ENCODE measurements at regions not wholly inside any gene's neighbourhood (a gene's known extent, or its start where the extent isn't known, plus 50 kb on each side); places are given as distances from the start of the nearest gene placed in this dataset.

GRCh38 chr3:95084738-95085137 lies 1021.9 kb downstream of the NSUN3 start:
- H3K4me3 ChIP-seq (ENCODE audit: control insufficient read depth in 2 of 3, extremely low read depth in 1 of 3, insufficient read depth in 2 of 3, low read depth in 1 of 3, low read length in 3 of 3): no peak overlapping the region
- FAIRE-seq: no peak
- dilution Hi-C loops (cut with MboI; ENCODE audit: extremely low pct_ligation_motif_present, low sequenced_read_pairs): loop anchor here (25.0 kb wide), 1 partner anchor 122 kb away; no protein-coding TSS in a partner anchor
- H3K9ac ChIP-seq (ENCODE audit: control insufficient read depth, extremely low read depth, insufficient read depth, low read length): no peak overlapping the region
- no peaks in the 10 kb centered on the region for H3K9me3 ChIP-seq (ENCODE audit: control insufficient read depth, low read depth, low read length)
- H4K20me1 ChIP-seq (ENCODE audit: control insufficient read depth, extremely low read depth, insufficient read depth, low read length): no peaks in the 10 kb centered on the region
- no peak overlapping the region for H3K27ac ChIP-seq (ENCODE audit: control insufficient read depth, insufficient read depth, low read length)
- no peak overlapping the region for H3K4me2 ChIP-seq (ENCODE audit: control insufficient read depth, extremely low read depth, insufficient read depth, low read depth, low read length)
- DNase-seq (ENCODE audit: low read depth, low spot score): no peak
- H3K27me3 ChIP-seq (ENCODE audit: control insufficient read depth, extremely low read depth, insufficient read depth, low read length): no peaks in the 10 kb centered on the region
- no peaks in the 10 kb centered on the region for H3K79me2 ChIP-seq (ENCODE audit: control insufficient read depth, insufficient read depth, low read length)
- no peaks in the 10 kb centered on the region for H3K36me3 ChIP-seq (ENCODE audit: control insufficient read depth in 2 of 2, extremely low read depth in 1 of 2, insufficient read depth in 2 of 2, low read length in 2 of 2)
- no peak for TF ChIP-seq EZH2 (IDR thresholded peaks at IDR 0.05; ENCODE audit: low read length)
- TF ChIP-seq, protein P1, sequence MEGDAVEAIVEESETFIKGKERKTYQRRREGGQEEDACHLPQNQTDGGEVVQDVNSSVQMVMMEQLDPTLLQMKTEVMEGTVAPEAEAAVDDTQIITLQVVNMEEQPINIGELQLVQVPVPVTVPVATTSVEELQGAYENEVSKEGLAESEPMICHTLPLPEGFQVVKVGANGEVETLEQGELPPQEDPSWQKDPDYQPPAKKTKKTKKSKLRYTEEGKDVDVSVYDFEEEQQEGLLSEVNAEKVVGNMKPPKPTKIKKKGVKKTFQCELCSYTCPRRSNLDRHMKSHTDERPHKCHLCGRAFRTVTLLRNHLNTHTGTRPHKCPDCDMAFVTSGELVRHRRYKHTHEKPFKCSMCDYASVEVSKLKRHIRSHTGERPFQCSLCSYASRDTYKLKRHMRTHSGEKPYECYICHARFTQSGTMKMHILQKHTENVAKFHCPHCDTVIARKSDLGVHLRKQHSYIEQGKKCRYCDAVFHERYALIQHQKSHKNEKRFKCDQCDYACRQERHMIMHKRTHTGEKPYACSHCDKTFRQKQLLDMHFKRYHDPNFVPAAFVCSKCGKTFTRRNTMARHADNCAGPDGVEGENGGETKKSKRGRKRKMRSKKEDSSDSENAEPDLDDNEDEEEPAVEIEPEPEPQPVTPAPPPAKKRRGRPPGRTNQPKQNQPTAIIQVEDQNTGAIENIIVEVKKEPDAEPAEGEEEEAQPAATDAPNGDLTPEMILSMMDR (optimal IDR thresholded peaks at IDR 0.05 in 1 of 3, IDR thresholded peaks at IDR 0.05 in 1 of 3, conservative IDR thresholded peaks at IDR 0.05 in 1 of 3; ENCODE audit: extremely low read depth in 1 of 3, insufficient read depth in 2 of 3, low read length in 3 of 3): no peak
- no peaks in the 10 kb centered on the region for H3K4me1 ChIP-seq (ENCODE audit: control insufficient read depth, extremely low read depth, insufficient read depth, low read length)
- no peaks in the 10 kb centered on the region for H3K9me1 ChIP-seq (ENCODE audit: control insufficient read depth, extremely low read depth, insufficient read depth, low read length)
- H2AFZ ChIP-seq (ENCODE audit: control insufficient read depth, low read length): no peak overlapping the region

- Histone ChIP-seq H3K4me3 (ENCODE audit: control insufficient read depth in 2 of 3, extremely low read depth in 1 of 3, insufficient read depth in 2 of 3, low read depth in 1 of 3, low read length in 3 of 3) (no peak overlapping the region), H3K9me1 (ENCODE audit: control insufficient read depth, extremely low read depth, insufficient read depth, low read length) (no peaks in the 10 kb centered on the region), H3K9me3 (ENCODE audit: control insufficient read depth, low read depth, low read length) (no peaks in the 10 kb centered on the region), H3K4me1 (ENCODE audit: control insufficient read depth, extremely low read depth, insufficient read depth, low read length) (no peaks in the 10 kb centered on the region), H3K9ac (ENCODE audit: control insufficient read depth, extremely low read depth, insufficient read depth, low read length) (no peak overlapping the region), H3K4me2 (ENCODE audit: control insufficient read depth, extremely low read depth, insufficient read depth, low read depth, low read length) (no peak overlapping the region), H4K20me1 (ENCODE audit: control insufficient read depth, extremely low read depth, insufficient read depth, low read length) (no peaks in the 10 kb centered on the region), H3K27ac (ENCODE audit: control insufficient read depth, insufficient read depth, low read length) (no peak overlapping the region), H3K27me3 (ENCODE audit: control insufficient read depth, extremely low read depth, insufficient read depth, low read length) (no peaks in the 10 kb centered on the region), H2AFZ (ENCODE audit: control insufficient read depth, low read length) (no peak overlapping the region), H3K36me3 (ENCODE audit: control insufficient read depth in 2 of 2, extremely low read depth in 1 of 2, insufficient read depth in 2 of 2, low read length in 2 of 2) (no peaks in the 10 kb centered on the region), H3K79me2 (ENCODE audit: control insufficient read depth, insufficient read depth, low read length) (no peaks in the 10 kb centered on the region)
- dilution Hi-C loops (cut with MboI; ENCODE audit: extremely low pct_ligation_motif_present, low sequenced_read_pairs): loop anchor here (25.0 kb wide), 1 partner anchor 126 kb away; no protein-coding TSS in a partner anchor
- TF ChIP-seq, protein P1 (optimal IDR thresholded peaks at IDR 0.05 in 1 of 3, IDR thresholded peaks at IDR 0.05 in 1 of 3, conservative IDR thresholded peaks at IDR 0.05 in 1 of 3; ENCODE audit: extremely low read depth in 1 of 3, insufficient read depth in 2 of 3, low read length in 3 of 3): no peak
- TF ChIP-seq EZH2 (IDR thresholded peaks at IDR 0.05; ENCODE audit: low read length): no peak
- no peak for FAIRE-seq
- no peak for DNase-seq (ENCODE audit: low read depth, low spot score)
Observed at GRCh38 chr3:95088464-95088863, 1025.6 kb downstream of the NSUN3 start.

All from keratinocyte (primary cell).